NCI-H1436 treated with DMSO at 0.1 percent for 48 hours (cell line): ENCODE measurements at regions not wholly inside any gene's neighbourhood (a gene's known extent, or its start where the extent isn't known, plus 50 kb on each side); places are given as distances from the start of the nearest gene placed in this dataset.

Experiments
- DNase-seq: peaks from one replicate; lab custom pipeline; 2025; lab: John Stamatoyannopoulos, UW

GRCh38 chr11:92919048-92919447, 50.4 kb upstream of the MTNR1B start:
- DNase-seq: no peak
